GM23248 (cell line): ENCODE measurements at regions not wholly inside any gene's neighbourhood (a gene's known extent, or its start where the extent isn't known, plus 50 kb on each side); places are given as distances from the start of the nearest gene placed in this dataset.
"Not testable (repeated sequence)": the region's sequence is repeated elsewhere in the genome, so short reads cannot be mapped to it uniquely, and the experiment has no call there.

Source experiments
- EZH2 ChIP-seq: fragments of 200-600 bp; sonication (generic); IDR thresholded peaks from 2 replicates; pipeline ENCODE4 v1.6.1; 2018; ENCODE audit warnings: antibody characterized with exemption, mild to moderate bottlenecking; ENCODE audit not compliant: insufficient read depth, poor library complexity, severe bottlenecking
- EZH2phosphoT487 ChIP-seq: fragments of 200-600 bp; sonication (generic); IDR thresholded peaks from 2 replicates; pipeline ENCODE4 v1.6.1; 2018; ENCODE audit warnings: antibody characterized with exemption, moderate library complexity, mild to moderate bottlenecking, low read depth; ENCODE audit not compliant: insufficient read depth

GRCh38 chr3:162411556-162411955 is 914.9 kb downstream of the OTOL1 start:
- not testable (repeated sequence) for TF ChIP-seq EZH2, EZH2phosphoT487
